T-cell (primary cell): ENCODE measurements at regions not wholly inside any gene's neighbourhood (a gene's known extent, or its start where the extent isn't known, plus 50 kb on each side); places are given as distances from the start of the nearest gene placed in this dataset.

Experiments
- ATAC-seq, 4 experiments: fragments of 200-7000 bp in 3 of 4; fragments of 150-1000 bp in 1 of 4; cut with Tn5 transposase; replicated peaks in 1 of 4; 1 replicate in 3 of 4; 2 replicates in 1 of 4; pipeline ENCODE4 v1.10.0; 2021; ENCODE audit warnings: moderate library complexity in 3 of 4, mild to moderate bottlenecking in 2 of 4, moderate number of reproducible peaks in 1 of 4
- CTCF ChIA-PET, 2 donors: fragments of 300-600 bp; sonication (Branson Sonifier 250); formaldehyde crosslinking; loops; one replicate each; lab custom pipeline; 2022; ENCODE audit warnings: antibody characterized with exemption in 2 of 2; lab: Charles Lee
- POLR2A ChIA-PET, 2 donors: fragments of 300-600 bp; sonication (Branson Sonifier 250); formaldehyde crosslinking; loops; one replicate each; lab custom pipeline; 2022; ENCODE audit warnings: antibody characterized with exemption in 2 of 2; lab: Charles Lee
- DNase-seq, 35 experiments: peaks; one replicate each; pipeline versions ENCODE4 v3.0.0 to v3.0.0-alpha.2; 2013 to 2023
- H3K27ac ChIP-seq: one replicate; pipeline ENCODE4 v1.5.1; 2013; ENCODE audit warnings: low read length
- H3K27me3 ChIP-seq, 2 experiments: replicated peaks in 1 of 2; 1 replicate in 1 of 2; 2 replicates in 1 of 2; pipeline versions ENCODE4 v1.6.1 to v1.7.0; 2013; ENCODE audit warnings: low read length in 1 of 2, mixed read lengths in 1 of 2; ENCODE audit not compliant: control insufficient read depth in 2 of 2, insufficient read depth in 2 of 2; ENCODE audit errors: extremely low read depth in 1 of 2
- H3K36me3 ChIP-seq, 2 donors: 1 replicate in 1 of 2; 2 replicates in 1 of 2; pipeline versions ENCODE4 v1.6.1 to v1.7.0; 2013; ENCODE audit warnings: low read length in 1 of 2; ENCODE audit not compliant: control insufficient read depth in 2 of 2, insufficient read depth in 1 of 2; ENCODE audit errors: extremely low read depth in 1 of 2
- H3K4me1 ChIP-seq, 2 experiments: 1 replicate in 1 of 2; 2 replicates in 1 of 2; pipeline versions ENCODE4 v1.6.1 to v1.7.0; 2013; ENCODE audit warnings: low read length in 2 of 2, mixed read lengths in 1 of 2; ENCODE audit not compliant: insufficient read depth in 2 of 2, control insufficient read depth in 1 of 2; ENCODE audit errors: extremely low read depth in 1 of 2
- H3K4me3 ChIP-seq, 2 donors: 1 replicate in 1 of 2; 2 replicates in 1 of 2; pipeline versions ENCODE4 v1.5.1 to v1.7.0; 2013; ENCODE audit warnings: mild to moderate bottlenecking in 2 of 2, low read length in 1 of 2, moderate library complexity in 1 of 2; ENCODE audit not compliant: control insufficient read depth in 1 of 2; ENCODE audit errors: extremely low read depth in 1 of 2
- H3K9me3 ChIP-seq: 2 replicates; pipeline ENCODE4 v1.7.0; 2013
- H3K27ac Mint-ChIP-seq, 2 donors: one replicate each; pipeline ENCODE4 v1.8.0; 2020 to 2021; ENCODE audit warnings: mild to moderate bottlenecking in 2 of 2, mixed read lengths in 2 of 2
- H3K27me3 Mint-ChIP-seq, 2 donors: one replicate each; pipeline ENCODE4 v1.8.0; 2021 to 2022; ENCODE audit warnings: mixed read lengths in 2 of 2
- H3K36me3 Mint-ChIP-seq: one replicate; pipeline ENCODE4 v1.8.0; 2021; ENCODE audit warnings: mixed read lengths
- H3K4me1 Mint-ChIP-seq, 3 donors: one replicate each; pipeline ENCODE4 v1.8.0; 2020 to 2022; ENCODE audit warnings: mixed read lengths in 3 of 3, mild to moderate bottlenecking in 1 of 3
- H3K4me3 Mint-ChIP-seq, 3 donors: one replicate each; pipeline ENCODE4 v1.8.0; 2020 to 2022; ENCODE audit warnings: mild to moderate bottlenecking in 3 of 3, mixed read lengths in 3 of 3, moderate library complexity in 3 of 3
- H3K9me3 Mint-ChIP-seq, 3 donors: one replicate each; pipeline ENCODE4 v1.8.0; 2020 to 2022; ENCODE audit warnings: mixed read lengths in 3 of 3
- WGBS: methylation state at CpG from one replicate; pipeline ENCODE4 v1.1.5; 2013; ENCODE audit warnings: missing lambda C conversion rate; ENCODE audit not compliant: insufficient coverage; 5-methylcytosine and 5-hydroxymethylcytosine counted together

GRCh38 chr11:119844808-119845207, 115.8 kb upstream of the NECTIN1 start:
- ChIA-PET CTCF (no interaction called here), POLR2A (no interaction called here)
- Mint-ChIP-seq H3K27ac (no peak overlapping the region), H3K4me3 (no peak overlapping the region), H3K36me3 (no peaks in the 10 kb centered on the region), H3K27me3 (peaks cover 12 to 16% of the 10 kb centered on the region in 2 donors), H3K4me1 (no peaks in the 10 kb centered on the region), H3K9me3 (peaks cover 0 to 8% (median 0%) of the 10 kb centered on the region in 3 donors)
- Histone ChIP-seq H3K4me1 (no peaks in the 10 kb centered on the region), H3K36me3 (no peaks in the 10 kb centered on the region), H3K4me3 (no peak overlapping the region), H3K27ac (no peak overlapping the region), H3K27me3 (peaks cover 5 to 43% of the 10 kb centered on the region in 2 experiments), H3K9me3 (no peaks in the 10 kb centered on the region)
- no peak for ATAC-seq
- WGBS = 36% methylated on average over 3 of the region's 4 CpGs
- DNase-seq = no peak

GRCh38 chr11:119843877-119844276, 114.9 kb upstream of the NECTIN1 start:
- ChIA-PET POLR2A (no interaction called here), CTCF (no interaction called here)
- Mint-ChIP-seq H3K9me3 (peaks cover 0 to 8% (median 0%) of the 10 kb centered on the region in 3 donors), H3K27ac (no peak overlapping the region), H3K4me1 (no peaks in the 10 kb centered on the region), H3K27me3 (peaks cover 14 to 23% of the 10 kb centered on the region in 2 donors), H3K36me3 (no peaks in the 10 kb centered on the region), H3K4me3 (no peak overlapping the region)
- no peaks in the 10 kb centered on the region for H3K9me3 ChIP-seq
- no peaks in the 10 kb centered on the region for H3K4me1 ChIP-seq
- WGBS = 66% methylated on average over 5 of the region's 6 CpGs
- H3K4me3 ChIP-seq = no peak overlapping the region
- no peak for ATAC-seq
- H3K27ac ChIP-seq = no peak overlapping the region
- H3K36me3 ChIP-seq = no peaks in the 10 kb centered on the region
- no peak for DNase-seq
- H3K27me3 ChIP-seq = peaks cover 5 to 45% of the 10 kb centered on the region in 2 experiments

- H3K4me3 Mint-ChIP-seq = no peak overlapping the region
- no peak overlapping the region for H3K27ac Mint-ChIP-seq
Measured at GRCh38 chr11:119842731-119843130, 113.7 kb upstream of the NECTIN1 start.

GRCh38 chr11:119839476-119840133, 110.6 kb upstream of the NECTIN1 start:
- H3K4me1 Mint-ChIP-seq = no peaks in the 10 kb centered on the region

More at GRCh38 chr11:119842731-119843130, 113.7 kb upstream of the NECTIN1 start:
- ChIA-PET CTCF (interaction anchor here in 1 of 2 donors (1.1 kb wide), 1 partner anchor 17 kb away, joined by 3 read pairs; no protein-coding TSS in a partner anchor), POLR2A (no interaction called here)
- Mint-ChIP-seq H3K9me3 (peaks cover 0 to 8% (median 0%) of the 10 kb centered on the region in 3 donors), H3K4me1 (no peaks in the 10 kb centered on the region), H3K27me3 (peaks cover 25 to 28% of the 10 kb centered on the region in 2 donors), H3K36me3 (no peaks in the 10 kb centered on the region)
- peaks cover 5 to 47% of the 10 kb centered on the region in 2 experiments for H3K27me3 ChIP-seq
- H3K4me3 ChIP-seq = no peak overlapping the region
- ATAC-seq (no peak), DNase-seq (no peak)
- H3K36me3 ChIP-seq = no peaks in the 10 kb centered on the region
- H3K4me1 ChIP-seq = no peaks in the 10 kb centered on the region
- WGBS = 77% methylated on average over 2 of the region's 4 CpGs
- H3K9me3 ChIP-seq = no peaks in the 10 kb centered on the region
- no peak overlapping the region for H3K27ac ChIP-seq

GRCh38 chr11:119835753-119836152, 106.8 kb upstream of the NECTIN1 start:
- Histone ChIP-seq H3K4me1 (no peaks in the 10 kb centered on the region), H3K4me3 (no peak overlapping the region), H3K27ac (no peak overlapping the region), H3K27me3 (peaks cover 0 to 27% of the 10 kb centered on the region in 2 experiments), H3K9me3 (no peaks in the 10 kb centered on the region), H3K36me3 (no peaks in the 10 kb centered on the region)
- peaks cover 56 to 68% of the 10 kb centered on the region in 2 donors for H3K27me3 Mint-ChIP-seq
- no peaks in the 10 kb centered on the region for H3K4me1 Mint-ChIP-seq
- CTCF ChIA-PET = no interaction called here
- H3K27ac Mint-ChIP-seq = no peak overlapping the region
- 100% methylated on average over 1 of the region's 8 CpGs for WGBS
- H3K36me3 Mint-ChIP-seq = no peaks in the 10 kb centered on the region
- POLR2A ChIA-PET = no interaction called here
- H3K9me3 Mint-ChIP-seq = no peaks in the 10 kb centered on the region
- DNase-seq = no peak
- H3K4me3 Mint-ChIP-seq = no peak overlapping the region
- no peak for ATAC-seq

More at GRCh38 chr11:119839476-119840133, 110.6 kb upstream of the NECTIN1 start:
- Histone ChIP-seq H3K27me3 (peaks cover 5 to 37% of the 10 kb centered on the region in 2 experiments), H3K4me1 (no peaks in the 10 kb centered on the region), H3K9me3 (no peaks in the 10 kb centered on the region), H3K27ac (no peak overlapping the region), H3K36me3 (no peaks in the 10 kb centered on the region), H3K4me3 (no peak overlapping the region)
- ATAC-seq = no peak
- DNase-seq = no peak
- ChIA-PET POLR2A (no interaction called here), CTCF (interaction anchor here in 1 of 2 donors (0.6 kb wide), 1 partner anchor 14 kb away, joined by 4 read pairs; no protein-coding TSS in a partner anchor)
- WGBS = 56% methylated on average over 6 of the region's 13 CpGs
- Mint-ChIP-seq H3K27me3 (peaks cover 40 to 44% of the 10 kb centered on the region in 2 donors), H3K27ac (no peak overlapping the region), H3K4me3 (no peak overlapping the region), H3K36me3 (no peaks in the 10 kb centered on the region), H3K9me3 (no peaks in the 10 kb centered on the region)

GRCh38 chr11:119832202-119832935, 103.4 kb upstream of the NECTIN1 start:
- Histone ChIP-seq H3K27ac (no peak overlapping the region), H3K9me3 (no peaks in the 10 kb centered on the region), H3K4me1 (no peaks in the 10 kb centered on the region), H3K27me3 (peaks cover 2 to 27% of the 10 kb centered on the region in 2 experiments), H3K36me3 (no peaks in the 10 kb centered on the region), H3K4me3 (no peak overlapping the region)
- no peak for ATAC-seq
- H3K4me1 Mint-ChIP-seq = no peaks in the 10 kb centered on the region
- 54% methylated on average over 11 of the region's 11 CpGs for WGBS
- no peak overlapping the region for H3K4me3 Mint-ChIP-seq
- peaks cover 59 to 69% of the 10 kb centered on the region in 2 donors for H3K27me3 Mint-ChIP-seq
- ChIA-PET CTCF (no interaction called here), POLR2A (no interaction called here)
- DNase-seq = no peak
- no peak overlapping the region for H3K27ac Mint-ChIP-seq
- H3K9me3 Mint-ChIP-seq = no peaks in the 10 kb centered on the region
- no peaks in the 10 kb centered on the region for H3K36me3 Mint-ChIP-seq
